ENCODE measurements at regions not wholly inside any gene's neighbourhood (a gene's known extent, or its start where the extent isn't known, plus 50 kb on each side); places are given as distances from the start of the nearest gene placed in this dataset.

- ATAC-seq (peak; percentile 63 to 86 (median 77)), DNase-seq (peak in 3 of 5 donors; percentile 16 to 35 (median 33))
- H3K4me3 ChIP-seq: peak overlapping the region in 2 of 12 donors; percentile 5 to 7
- H3K36me3 ChIP-seq: no peaks in the 10 kb centered on the region
- no peak for TF ChIP-seq POLR2A (IDR thresholded peaks at IDR 0.05)
- TF ChIP-seq CTCF (IDR thresholded peaks at IDR 0.05): no peak
- H3K4me1 ChIP-seq: peaks cover 0 to 10% (median 1%) of the 10 kb centered on the region in 12 donors
- no peaks in the 10 kb centered on the region for H3K9me3 ChIP-seq
- no peaks in the 10 kb centered on the region for H3K27me3 ChIP-seq
- H3K27ac ChIP-seq: no peak overlapping the region
- 39 to 61% (median 48%) methylated on average over 6 of the region's 6 CpGs for WGBS, 4 donors
- intact Hi-C loops (cut with DNase I): no loop called here
Measured at GRCh38 chr5:156004754-156005153, 322.2 kb upstream of the SGCD start.

- ATAC-seq (no peak), DNase-seq (no peak)
- Histone ChIP-seq H3K4me1 (peaks cover 0 to 10% (median 1%) of the 10 kb centered on the region in 12 donors), H3K4me3 (no peak overlapping the region), H3K27ac (no peak overlapping the region), H3K9me3 (no peaks in the 10 kb centered on the region), H3K27me3 (no peaks in the 10 kb centered on the region), H3K36me3 (no peaks in the 10 kb centered on the region)
- intact Hi-C loops (cut with DNase I): no loop called here
- TF ChIP-seq POLR2A (IDR thresholded peaks at IDR 0.05): no peak
- no peak for TF ChIP-seq CTCF (IDR thresholded peaks at IDR 0.05)
- 66 to 70% (median 68%) methylated on average over 6 of the region's 6 CpGs for WGBS, 4 donors
Measured at GRCh38 chr5:156006026-156006647, 320.8 kb upstream of the SGCD start.

- no peaks in the 10 kb centered on the region for H3K27me3 ChIP-seq
- no peak for ATAC-seq
- H3K4me3 ChIP-seq: no peak overlapping the region
- no peaks in the 10 kb centered on the region for H3K36me3 ChIP-seq
- H3K27ac ChIP-seq: no peak overlapping the region
- H3K4me1 ChIP-seq: peaks cover 0 to 10% (median 0%) of the 10 kb centered on the region in 12 donors
- WGBS, 4 donors: 45 to 68% (median 65%) methylated on average over 1 of the region's 1 CpG
- no peaks in the 10 kb centered on the region for H3K9me3 ChIP-seq
- DNase-seq: no peak
- no peak for TF ChIP-seq POLR2A (IDR thresholded peaks at IDR 0.05)
- no peak for TF ChIP-seq CTCF (IDR thresholded peaks at IDR 0.05)
- intact Hi-C loops (cut with DNase I): no loop called here
Measured at GRCh38 chr5:156008844-156009243, 318.1 kb upstream of the SGCD start.

GRCh38 chr5:156009583-156009982, 317.4 kb upstream of the SGCD start:
- H3K4me1 ChIP-seq: peaks cover 0 to 6% (median 0%) of the 10 kb centered on the region in 12 donors
- no peaks in the 10 kb centered on the region for H3K36me3 ChIP-seq
- H3K27ac ChIP-seq: no peak overlapping the region
- no peaks in the 10 kb centered on the region for H3K27me3 ChIP-seq
- intact Hi-C loops (cut with DNase I): no loop called here
- no peak for ATAC-seq
- 66 to 80% (median 74%) methylated on average over 5 of the region's 5 CpGs for WGBS, 4 donors
- no peaks in the 10 kb centered on the region for H3K9me3 ChIP-seq
- no peak overlapping the region for H3K4me3 ChIP-seq
- TF ChIP-seq POLR2A (IDR thresholded peaks at IDR 0.05) (no peak), CTCF (IDR thresholded peaks at IDR 0.05) (no peak)
- no peak for DNase-seq
